GM10248 (cell line): ENCODE measurements at regions not wholly inside any gene's neighbourhood (a gene's known extent, or its start where the extent isn't known, plus 50 kb on each side); places are given as distances from the start of the nearest gene placed in this dataset.

ENCODE experiments used
- CTCF ChIA-PET: fragments of 300-600 bp; sonication (Branson Sonifier 250); formaldehyde crosslinking; extraction: SDS; loops from one replicate; lab custom pipeline; 2021; ENCODE audit warnings: antibody characterized with exemption; lab: Yijun Ruan, JAX
- POLR2A ChIA-PET: fragments of 350-650 bp; sonication (Branson Sonifier 250); formaldehyde crosslinking; extraction: SDS; loops from one replicate; lab custom pipeline; 2020; ENCODE audit warnings: antibody characterized with exemption; lab: Yijun Ruan, JAX
- DNase-seq: peaks from one replicate; pipeline ENCODE4 v3.0.0; 2012; ENCODE audit errors: extremely low spot score
- CTCF ChIP-seq: IDR thresholded peaks from 2 replicates; pipeline ENCODE4 v1.5.1; 2012; ENCODE audit warnings: mild to moderate bottlenecking, low read depth; ENCODE audit errors: extremely low read depth, missing control alignments, control extremely low read depth

- ChIA-PET POLR2A (no interaction called here), CTCF (interaction anchor here (1.8 to 2.6 kb wide), 3 partner anchors 9 to 186 kb away, joined by 5 to 13 read pairs (median 6); no protein-coding TSS in a partner anchor)
- no peak for TF ChIP-seq CTCF
Observed at GRCh38 chr4:41879552-41879951, 55.7 kb upstream of the TMEM33 start.

GRCh38 chr4:41878991-41879491 is 56.2 kb upstream of the TMEM33 start:
- TF ChIP-seq CTCF = no peak
- POLR2A ChIA-PET = no interaction called here
- CTCF ChIA-PET = interaction anchor here (2.2 to 2.6 kb wide), 2 partner anchors 9 to 19 kb away, joined by 6 to 13 read pairs; no protein-coding TSS in a partner anchor
- DNase-seq = no peak

More at GRCh38 chr4:41879552-41879951, 55.7 kb upstream of the TMEM33 start:
- no peak for DNase-seq

- no peak for TF ChIP-seq CTCF
- ChIA-PET CTCF (interaction anchor here (1.2 to 2.6 kb wide), 3 partner anchors 10 to 185 kb away, joined by 4 to 13 read pairs (median 6); no protein-coding TSS in a partner anchor), POLR2A (no interaction called here)
- DNase-seq = no peak
Observed at GRCh38 chr4:41878170-41878969, 56.9 kb upstream of the TMEM33 start.

- no peak for TF ChIP-seq CTCF
- CTCF ChIA-PET = interaction anchor here (1.2 to 1.4 kb wide), 2 partner anchors 182 to 184 kb away, joined by 3 to 4 read pairs; no protein-coding TSS in a partner anchor
- DNase-seq = no peak
- POLR2A ChIA-PET = no interaction called here
Observed at GRCh38 chr4:41877020-41877796, 58.0 kb upstream of the TMEM33 start.

- no peak for TF ChIP-seq CTCF
- ChIA-PET CTCF (interaction anchor here (1.1 to 2.9 kb wide), 4 partner anchors 9 to 182 kb away, joined by 3 to 15 read pairs (median 6); no protein-coding TSS in a partner anchor), POLR2A (no interaction called here)
Observed at GRCh38 chr4:41874873-41875272, 60.4 kb upstream of the TMEM33 start.

GRCh38 chr4:41874398-41874797 is 60.8 kb upstream of the TMEM33 start:
- POLR2A ChIA-PET = no interaction called here
- TF ChIP-seq CTCF = no peak
- DNase-seq = no peak
- CTCF ChIA-PET = interaction anchor here (1.1 to 2.9 kb wide), 4 partner anchors 10 to 182 kb away, joined by 3 to 15 read pairs (median 6); no protein-coding TSS in a partner anchor

More at GRCh38 chr4:41874873-41875272, 60.4 kb upstream of the TMEM33 start:
- no peak for DNase-seq
